IMR-90 (cell line): ENCODE measurements at regions not wholly inside any gene's neighbourhood (a gene's known extent, or its start where the extent isn't known, plus 50 kb on each side); places are given as distances from the start of the nearest gene placed in this dataset.

Experiments used
- ATAC-seq: fragments of 200-7000 bp; cut with Tn5 transposase; 2 replicates; pipeline ENCODE4 v1.9.1; 2020; ENCODE audit warnings: low read depth, mild to moderate bottlenecking, moderate library complexity
- BruUV-seq: library from RNA; stranded (reverse); fragments of 400-500 nt; replicated peaks from 2 replicates; lab custom pipeline; 2021; lab: Mats Ljungman, UMichigan
- CTCF ChIA-PET: fragments of 300-600 bp; formaldehyde crosslinking; extraction: SDS; loops from one replicate; lab custom pipeline; 2021; ENCODE audit warnings: antibody characterized with exemption; lab: Yijun Ruan, JAX
- POLR2A ChIA-PET: fragments of 300-600 bp; sonication (Branson Sonifier 250); formaldehyde crosslinking; loops from one replicate; lab custom pipeline; 2022; ENCODE audit warnings: antibody characterized with exemption; ENCODE audit not compliant: unreplicated experiment; lab: Charles Lee
- DNase-seq: peaks from one replicate; pipeline ENCODE4 v3.0.0; 2013
- H2AFZ ChIP-seq: replicated peaks from 2 replicates; pipeline ENCODE3; 2013; ENCODE audit warnings: low read length, mild to moderate bottlenecking; ENCODE audit not compliant: poor library complexity
- H2AK5ac ChIP-seq: 2 replicates; pipeline ENCODE4 v1.6.1; 2013; ENCODE audit warnings: low read depth, low read length, inconsistent platforms
- H2AK9ac ChIP-seq: replicated peaks from 2 replicates; pipeline ENCODE3; 2013; ENCODE audit warnings: mild to moderate bottlenecking, low read depth, low read length, moderate library complexity; ENCODE audit not compliant: poor library complexity
- H2BK120ac ChIP-seq: 2 replicates; pipeline ENCODE4 v1.6.1; 2013; ENCODE audit warnings: low read depth, low read length, inconsistent platforms
- H2BK15ac ChIP-seq: 3 replicates; pipeline ENCODE4 v1.6.1; 2013; ENCODE audit warnings: low read depth, low read length, inconsistent platforms
- H2BK20ac ChIP-seq: 2 replicates; pipeline ENCODE4 v1.6.1; 2013; ENCODE audit warnings: low read depth, mild to moderate bottlenecking, inconsistent platforms, low read length, moderate library complexity
- H2BK5ac ChIP-seq: 2 replicates; pipeline ENCODE4 v1.6.1; 2013; ENCODE audit warnings: mild to moderate bottlenecking, low read depth, low read length, inconsistent platforms; ENCODE audit not compliant: poor library complexity, severe bottlenecking
- H3K14ac ChIP-seq: replicated peaks from 2 replicates; pipeline ENCODE4 v1.6.1; 2013; ENCODE audit warnings: low read depth, low read length, inconsistent platforms
- H3K18ac ChIP-seq: 2 replicates; pipeline ENCODE4 v1.6.1; 2013; ENCODE audit warnings: low read depth, low read length, control low read depth
- H3K23ac ChIP-seq: 2 replicates; pipeline ENCODE4 v1.6.1; 2013; ENCODE audit warnings: low read depth, low read length, inconsistent platforms
- H3K27ac ChIP-seq: 2 replicates; pipeline ENCODE4 v1.5.1; 2013; ENCODE audit warnings: mild to moderate bottlenecking, control low read depth, low read length; ENCODE audit not compliant: insufficient read depth
- H3K27me3 ChIP-seq: 2 replicates; pipeline ENCODE4 v1.6.1; 2013; ENCODE audit warnings: low read length; ENCODE audit not compliant: control insufficient read depth, insufficient read depth
- H3K36me3 ChIP-seq: 2 replicates; pipeline ENCODE4 v1.6.1; 2013; ENCODE audit warnings: low read length, mixed read lengths; ENCODE audit not compliant: control insufficient read depth, insufficient read depth
- H3K4ac ChIP-seq: 2 replicates; pipeline ENCODE4 v1.6.1; 2013; ENCODE audit warnings: low read depth, low read length, inconsistent platforms
- H3K4me1 ChIP-seq: 2 replicates; pipeline ENCODE4 v1.6.1; 2013; ENCODE audit warnings: low read length, mixed read lengths; ENCODE audit not compliant: control insufficient read depth, insufficient read depth
- H3K4me2 ChIP-seq: 2 replicates; pipeline ENCODE4 v1.6.1; 2013; ENCODE audit warnings: low read depth, mild to moderate bottlenecking, control low read depth, low read length, moderate library complexity
- H3K4me3 ChIP-seq: 2 replicates; pipeline ENCODE4 v1.5.1; 2013; ENCODE audit warnings: low read depth, mild to moderate bottlenecking, control low read depth, low read length, moderate library complexity; ENCODE audit not compliant: insufficient read depth
- H3K56ac ChIP-seq: 2 replicates; pipeline ENCODE4 v1.6.1; 2013; ENCODE audit warnings: low read length, inconsistent platforms; ENCODE audit not compliant: insufficient read depth; ENCODE audit errors: extremely low read depth
- H3K79me1 ChIP-seq, 2 experiments: 2 replicates each; pipeline ENCODE4 v1.6.1; 2013; ENCODE audit warnings: low read length in 2 of 2, inconsistent platforms in 1 of 2, low read depth in 1 of 2
- H3K9ac ChIP-seq: 2 replicates; pipeline ENCODE4 v1.6.1; 2013; ENCODE audit warnings: low read depth, low read length, control low read depth
- H3K9me1 ChIP-seq: 2 replicates; pipeline ENCODE4 v1.6.1; 2013; ENCODE audit warnings: low read length, inconsistent platforms; ENCODE audit not compliant: insufficient read depth
- H3K9me3 ChIP-seq: 2 replicates; pipeline ENCODE4 v1.6.1; 2013; ENCODE audit warnings: low read length; ENCODE audit not compliant: control insufficient read depth, insufficient read depth
- H4K20me1 ChIP-seq: 2 replicates; pipeline ENCODE4 v1.6.1; 2013; ENCODE audit warnings: low read length, inconsistent platforms; ENCODE audit not compliant: insufficient read depth
- H4K5ac ChIP-seq: 2 replicates; pipeline ENCODE4 v1.6.1; 2013; ENCODE audit warnings: mild to moderate bottlenecking, low read depth, low read length, control low read depth
- H4K8ac ChIP-seq, 2 experiments: 2 replicates each; pipeline ENCODE4 v1.6.1; 2013; ENCODE audit warnings: low read depth in 2 of 2, low read length in 2 of 2, control low read depth in 1 of 2, inconsistent platforms in 1 of 2
- H4K91ac ChIP-seq: 2 replicates; pipeline ENCODE4 v1.6.1; 2013; ENCODE audit warnings: low read depth, low read length, inconsistent platforms; ENCODE audit not compliant: insufficient read depth
- CHD1 ChIP-seq: IDR thresholded peaks from 2 replicates; pipeline ENCODE4 v1.6.1; 2012; ENCODE audit warnings: low read depth, low read length, improper control_type of control experiment
- FOS ChIP-seq: fragments of 150-350 bp; IDR thresholded peaks from 2 replicates; pipeline ENCODE4 v1.6.1; 2016; ENCODE audit warnings: low read depth, low read length
- MAFK ChIP-seq: IDR thresholded peaks from 2 replicates; pipeline ENCODE4 v1.6.1; 2012; ENCODE audit warnings: low read depth, low read length, improper control_type of control experiment
- MAZ ChIP-seq: IDR thresholded peaks from 2 replicates; pipeline ENCODE4 v1.6.1; 2012; ENCODE audit warnings: low read depth, mild to moderate bottlenecking, low read length, improper control_type of control experiment, moderate library complexity, borderline replicate concordance
- MXI1 ChIP-seq: IDR thresholded peaks from 2 replicates; pipeline ENCODE4 v1.6.1; 2012; ENCODE audit warnings: low read depth, mild to moderate bottlenecking, low read length, moderate library complexity, borderline replicate concordance
- NFE2L2 ChIP-seq: fragments of 150-350 bp; IDR thresholded peaks from 2 replicates; pipeline ENCODE4 v1.6.1; 2016; ENCODE audit warnings: low read depth, mild to moderate bottlenecking, low read length
- POLR2A ChIP-seq: IDR thresholded peaks from 2 replicates; pipeline ENCODE4 v1.6.1; 2012; ENCODE audit warnings: mild to moderate bottlenecking, low read depth, low read length
- RAD21 ChIP-seq: IDR thresholded peaks from 2 replicates; pipeline ENCODE4 v1.6.1; 2012; ENCODE audit warnings: low read length, improper control_type of control experiment
- RFX5 ChIP-seq: IDR thresholded peaks from 2 replicates; pipeline ENCODE4 v1.8.0; 2012; ENCODE audit warnings: low read depth, mild to moderate bottlenecking, low read length, moderate library complexity
- WGBS, 2 experiments: methylation state at CpG; one replicate each; pipeline versions ENCODE4 v1.1.5 to v1.1.7; 2013; ENCODE audit warnings: missing lambda C conversion rate in 2 of 2; ENCODE audit not compliant: insufficient read length in 1 of 2; ENCODE audit errors: extremely low coverage in 2 of 2; 5-methylcytosine and 5-hydroxymethylcytosine counted together
- dilution Hi-C: fragments of 300-500 bp; cut with HindIII; formaldehyde crosslinking; loops from one replicate; pipeline ENCODE4 v1.14.3; 2018; ENCODE audit warnings: low sequenced_read_pairs; ENCODE audit not compliant: unreplicated experiment
- in situ Hi-C: fragments of 300-500 bp; cut with MboI; formaldehyde crosslinking; loops from 3 replicates; pipeline ENCODE4 v1.14.3; 2019; ENCODE audit warnings: low sequenced_read_pairs, inconsistent platforms, mixed read lengths
- intact Hi-C: fragments of 100-400 bp; cut with micrococcal nuclease; formaldehyde crosslinking; loops from 2 replicates; pipeline ENCODE4 v1.10.0; 2022
- TF ChIP-seq, protein P1 (sequence below): conservative IDR thresholded peaks from 2 replicates; pipeline ENCODE4 v1.5.1; 2012; ENCODE audit warnings: mild to moderate bottlenecking, low read depth, low read length, improper control_type of control experiment
- TF ChIP-seq, protein P2 (sequence below): fragments of 150-350 bp; IDR thresholded peaks from 2 replicates; pipeline ENCODE4 v1.6.1; 2016; ENCODE audit warnings: low read depth, mild to moderate bottlenecking, low read length, moderate library complexity, borderline replicate concordance
- TF ChIP-seq, protein P3 (sequence below): fragments of 150-350 bp; IDR thresholded peaks from 2 replicates; pipeline ENCODE4 v1.6.1; 2017; ENCODE audit warnings: mild to moderate bottlenecking, antibody characterized with exemption, low read length, low read depth

DNA sequence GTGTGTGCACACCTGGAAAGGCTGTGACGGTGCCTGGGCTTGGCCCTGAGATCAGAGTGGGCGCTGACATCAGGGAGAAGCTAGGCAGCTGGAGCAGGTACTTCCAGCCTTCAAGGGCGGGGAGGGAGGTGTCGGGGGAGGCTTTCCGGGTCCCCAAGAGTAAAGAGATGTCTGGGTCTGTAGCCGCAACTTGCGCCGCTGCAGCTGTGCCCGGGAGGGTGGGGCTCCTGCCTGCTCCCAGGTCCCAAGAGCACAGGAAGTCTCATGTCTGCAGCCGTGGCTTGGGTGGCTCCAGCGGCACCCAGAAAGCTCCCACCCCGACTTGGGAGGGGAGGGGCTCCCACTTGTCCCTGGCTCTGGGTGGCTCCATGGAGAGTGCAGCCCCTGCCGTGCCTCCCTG is 103.2 kb upstream of the BNIP2 start:
- no TSS peak for BruUV-seq
- CTCF ChIA-PET: no interaction called here
- Histone ChIP-seq H3K79me1 (no peaks in the 10 kb centered on the region), H3K14ac (no peak overlapping the region), H4K5ac (no peak overlapping the region), H2BK15ac (no peak overlapping the region), H2AFZ (no peak overlapping the region), H3K18ac (no peak overlapping the region), H3K4me1 (no peaks in the 10 kb centered on the region), H2BK120ac (no peak overlapping the region), H3K9ac (no peak overlapping the region), H4K91ac (no peak overlapping the region), H2BK20ac (no peak overlapping the region), H3K23ac (no peak overlapping the region), H3K4me3 (no peak overlapping the region), H4K20me1 (no peaks in the 10 kb centered on the region), H2AK9ac (no peak overlapping the region), H4K8ac (no peak overlapping the region), H3K9me3 (no peaks in the 10 kb centered on the region), H3K27me3 (peaks cover 2% of the 10 kb centered on the region; the same call in 1 of the 2 replicates), H3K56ac (no peak overlapping the region), H3K4me2 (no peak overlapping the region), H3K9me1 (no peaks in the 10 kb centered on the region), H3K4ac (no peak overlapping the region), H2BK5ac (no peak overlapping the region), H3K27ac (no peak overlapping the region), H3K36me3 (no peaks in the 10 kb centered on the region), H2AK5ac (no peak overlapping the region)
- TF ChIP-seq NFE2L2: no peak
- no peak for TF ChIP-seq MAZ
- TF ChIP-seq, protein P1, sequence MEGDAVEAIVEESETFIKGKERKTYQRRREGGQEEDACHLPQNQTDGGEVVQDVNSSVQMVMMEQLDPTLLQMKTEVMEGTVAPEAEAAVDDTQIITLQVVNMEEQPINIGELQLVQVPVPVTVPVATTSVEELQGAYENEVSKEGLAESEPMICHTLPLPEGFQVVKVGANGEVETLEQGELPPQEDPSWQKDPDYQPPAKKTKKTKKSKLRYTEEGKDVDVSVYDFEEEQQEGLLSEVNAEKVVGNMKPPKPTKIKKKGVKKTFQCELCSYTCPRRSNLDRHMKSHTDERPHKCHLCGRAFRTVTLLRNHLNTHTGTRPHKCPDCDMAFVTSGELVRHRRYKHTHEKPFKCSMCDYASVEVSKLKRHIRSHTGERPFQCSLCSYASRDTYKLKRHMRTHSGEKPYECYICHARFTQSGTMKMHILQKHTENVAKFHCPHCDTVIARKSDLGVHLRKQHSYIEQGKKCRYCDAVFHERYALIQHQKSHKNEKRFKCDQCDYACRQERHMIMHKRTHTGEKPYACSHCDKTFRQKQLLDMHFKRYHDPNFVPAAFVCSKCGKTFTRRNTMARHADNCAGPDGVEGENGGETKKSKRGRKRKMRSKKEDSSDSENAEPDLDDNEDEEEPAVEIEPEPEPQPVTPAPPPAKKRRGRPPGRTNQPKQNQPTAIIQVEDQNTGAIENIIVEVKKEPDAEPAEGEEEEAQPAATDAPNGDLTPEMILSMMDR: no peak
- TF ChIP-seq, protein P2, sequence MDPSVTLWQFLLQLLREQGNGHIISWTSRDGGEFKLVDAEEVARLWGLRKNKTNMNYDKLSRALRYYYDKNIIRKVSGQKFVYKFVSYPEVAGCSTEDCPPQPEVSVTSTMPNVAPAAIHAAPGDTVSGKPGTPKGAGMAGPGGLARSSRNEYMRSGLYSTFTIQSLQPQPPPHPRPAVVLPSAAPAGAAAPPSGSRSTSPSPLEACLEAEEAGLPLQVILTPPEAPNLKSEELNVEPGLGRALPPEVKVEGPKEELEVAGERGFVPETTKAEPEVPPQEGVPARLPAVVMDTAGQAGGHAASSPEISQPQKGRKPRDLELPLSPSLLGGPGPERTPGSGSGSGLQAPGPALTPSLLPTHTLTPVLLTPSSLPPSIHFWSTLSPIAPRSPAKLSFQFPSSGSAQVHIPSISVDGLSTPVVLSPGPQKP: no peak
- TF ChIP-seq POLR2A: no peak
- no peak for TF ChIP-seq RAD21
- no peak for TF ChIP-seq CHD1
- TF ChIP-seq FOS: no peak
- no peak for TF ChIP-seq RFX5
- TF ChIP-seq MAFK: no peak
- no peak for TF ChIP-seq MXI1
- TF ChIP-seq, protein P3, sequence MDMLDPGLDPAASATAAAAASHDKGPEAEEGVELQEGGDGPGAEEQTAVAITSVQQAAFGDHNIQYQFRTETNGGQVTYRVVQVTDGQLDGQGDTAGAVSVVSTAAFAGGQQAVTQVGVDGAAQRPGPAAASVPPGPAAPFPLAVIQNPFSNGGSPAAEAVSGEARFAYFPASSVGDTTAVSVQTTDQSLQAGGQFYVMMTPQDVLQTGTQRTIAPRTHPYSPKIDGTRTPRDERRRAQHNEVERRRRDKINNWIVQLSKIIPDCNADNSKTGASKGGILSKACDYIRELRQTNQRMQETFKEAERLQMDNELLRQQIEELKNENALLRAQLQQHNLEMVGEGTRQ: no peak
- dilution Hi-C loops (no loop called here), in situ Hi-C loops (no loop called here), intact Hi-C loops (no loop called here)
- ATAC-seq: no peak
- POLR2A ChIA-PET: no interaction called here
- WGBS, 2 experiments: 40% methylated on average over 7 of the region's 13 CpGs; no CpG with 5 or more reads in 1 of the 2 experiments
- no peak for DNase-seq
